GM06990 (cell line): ENCODE measurements at regions not wholly inside any gene's neighbourhood (a gene's known extent, or its start where the extent isn't known, plus 50 kb on each side); places are given as distances from the start of the nearest gene placed in this dataset.
A peak's percentile ranks its signal among the peaks of the same experiment; 100 is the strongest.

Experiments
- DNase-seq: peaks from one replicate; pipeline ENCODE4 v3.0.0-alpha.2; 2011; ENCODE audit not compliant: insufficient read length; ENCODE audit errors: extremely low read depth
- H3K27me3 ChIP-seq: replicated peaks from 2 replicates; pipeline ENCODE4 v1.6.0; 2011; ENCODE audit warnings: low read length; ENCODE audit not compliant: control insufficient read depth, insufficient read depth
- H3K36me3 ChIP-seq: 2 replicates; pipeline ENCODE4 v1.5.1; 2011; ENCODE audit warnings: low read length; ENCODE audit not compliant: control insufficient read depth, insufficient read depth
- H3K4me3 ChIP-seq: replicated peaks from 2 replicates; pipeline ENCODE4 v1.5.1; 2011; ENCODE audit warnings: low read depth, mild to moderate bottlenecking, control low read depth, low read length
- CTCF ChIP-seq: IDR thresholded peaks from 2 replicates; pipeline ENCODE4 v1.5.1; 2011; ENCODE audit warnings: low read length, control low read depth, mild to moderate bottlenecking, inconsistent platforms; ENCODE audit not compliant: insufficient read depth, poor library complexity, severe bottlenecking

GRCh38 chr2:217228732-217229131 lies 368.9 kb upstream of the TNP1 start:
- H3K4me3 ChIP-seq = no peak overlapping the region
- TF ChIP-seq CTCF = no peak
- H3K27me3 ChIP-seq = no peaks in the 10 kb centered on the region
- no peaks in the 10 kb centered on the region for H3K36me3 ChIP-seq
- no peak for DNase-seq

GRCh38 chr2:217227794-217228193 lies 367.9 kb upstream of the TNP1 start:
- Histone ChIP-seq H3K4me3 (no peak overlapping the region), H3K27me3 (no peaks in the 10 kb centered on the region), H3K36me3 (no peaks in the 10 kb centered on the region)
- DNase-seq = no peak
- no peak for TF ChIP-seq CTCF

GRCh38 chr2:217225596-217225995 lies 365.7 kb upstream of the TNP1 start:
- Histone ChIP-seq H3K27me3 (no peaks in the 10 kb centered on the region), H3K36me3 (no peaks in the 10 kb centered on the region), H3K4me3 (no peak overlapping the region)
- no peak for DNase-seq
- TF ChIP-seq CTCF = no peak

GRCh38 chr2:217223222-217223930 lies 363.5 kb upstream of the TNP1 start:
- H3K27me3 ChIP-seq = no peaks in the 10 kb centered on the region
- peak; percentile 86 for DNase-seq
- TF ChIP-seq CTCF = no peak
- no peak overlapping the region for H3K4me3 ChIP-seq
- H3K36me3 ChIP-seq = no peaks in the 10 kb centered on the region

- H3K4me3 ChIP-seq = no peak overlapping the region
- no peak for TF ChIP-seq CTCF
- no peaks in the 10 kb centered on the region for H3K27me3 ChIP-seq
- no peaks in the 10 kb centered on the region for H3K36me3 ChIP-seq
- peak; percentile 81 for DNase-seq
Measured at GRCh38 chr2:217222309-217222910, 362.5 kb upstream of the TNP1 start.
